ENCODE measurements at regions not wholly inside any gene's neighbourhood (a gene's known extent, or its start where the extent isn't known, plus 50 kb on each side); places are given as distances from the start of the nearest gene placed in this dataset.

DNA sequence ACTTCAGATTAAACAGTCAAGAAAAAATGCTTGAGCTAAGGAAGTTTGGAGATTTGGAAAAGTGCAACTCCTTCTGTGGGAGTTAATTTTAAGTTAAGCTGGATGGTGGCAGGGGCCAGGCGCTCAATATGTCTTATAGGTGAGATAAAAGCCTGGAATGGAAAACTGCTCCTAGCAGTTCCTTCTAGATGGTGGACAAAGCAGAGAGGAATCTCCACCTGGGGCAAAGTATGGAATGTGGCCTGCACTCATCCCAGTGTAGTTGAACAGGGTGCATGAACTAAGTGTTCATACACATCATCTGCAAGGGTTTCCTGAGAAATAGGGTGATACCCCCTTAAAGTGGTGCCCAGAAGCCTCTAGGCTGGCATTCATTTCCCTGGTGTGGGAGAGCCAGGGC, 227.1 kb downstream of the FGF13 start:
- TF ChIP-seq EZH2 (IDR thresholded peaks at IDR 0.05; ENCODE audit: low read depth), result no peak
- TF ChIP-seq, protein P1, sequence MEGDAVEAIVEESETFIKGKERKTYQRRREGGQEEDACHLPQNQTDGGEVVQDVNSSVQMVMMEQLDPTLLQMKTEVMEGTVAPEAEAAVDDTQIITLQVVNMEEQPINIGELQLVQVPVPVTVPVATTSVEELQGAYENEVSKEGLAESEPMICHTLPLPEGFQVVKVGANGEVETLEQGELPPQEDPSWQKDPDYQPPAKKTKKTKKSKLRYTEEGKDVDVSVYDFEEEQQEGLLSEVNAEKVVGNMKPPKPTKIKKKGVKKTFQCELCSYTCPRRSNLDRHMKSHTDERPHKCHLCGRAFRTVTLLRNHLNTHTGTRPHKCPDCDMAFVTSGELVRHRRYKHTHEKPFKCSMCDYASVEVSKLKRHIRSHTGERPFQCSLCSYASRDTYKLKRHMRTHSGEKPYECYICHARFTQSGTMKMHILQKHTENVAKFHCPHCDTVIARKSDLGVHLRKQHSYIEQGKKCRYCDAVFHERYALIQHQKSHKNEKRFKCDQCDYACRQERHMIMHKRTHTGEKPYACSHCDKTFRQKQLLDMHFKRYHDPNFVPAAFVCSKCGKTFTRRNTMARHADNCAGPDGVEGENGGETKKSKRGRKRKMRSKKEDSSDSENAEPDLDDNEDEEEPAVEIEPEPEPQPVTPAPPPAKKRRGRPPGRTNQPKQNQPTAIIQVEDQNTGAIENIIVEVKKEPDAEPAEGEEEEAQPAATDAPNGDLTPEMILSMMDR (conservative IDR thresholded peaks at IDR 0.05), result no peak
